ENCODE measurements at regions not wholly inside any gene's neighbourhood (a gene's known extent, or its start where the extent isn't known, plus 50 kb on each side); places are given as distances from the start of the nearest gene placed in this dataset.

GRCh38 chr6:22418714-22419113 lies 121.9 kb upstream of the PRL start:
- 64 to 67% methylated on average over 1 of the region's 1 CpG for WGBS, 2 donors
- DNase-seq (ENCODE audit: low spot score in 2 of 2) = no peak
- intact Hi-C loops (cut with DNase I; ENCODE audit: low total_unique reads) = no loop called here
- TF ChIP-seq CTCF (IDR thresholded peaks at IDR 0.05) = no peak
- no peak for TF ChIP-seq POLR2A (IDR thresholded peaks at IDR 0.05)
- H3K4me3 ChIP-seq (ENCODE audit: low read depth, poor library complexity, severe bottlenecking) = no peak overlapping the region

GRCh38 chr6:22421198-22421597 lies 124.4 kb upstream of the PRL start:
- no peak overlapping the region for H3K4me3 ChIP-seq (ENCODE audit: low read depth, poor library complexity, severe bottlenecking)
- no peak for DNase-seq (ENCODE audit: low spot score in 2 of 2)
- no peak for TF ChIP-seq POLR2A (IDR thresholded peaks at IDR 0.05)
- no peak for TF ChIP-seq CTCF (IDR thresholded peaks at IDR 0.05)
- WGBS, 2 donors = 58 to 63% methylated on average over 2 of the region's 2 CpGs
- intact Hi-C loops (cut with DNase I; ENCODE audit: low total_unique reads) = no loop called here

- DNase-seq (ENCODE audit: low spot score in 2 of 2) = no peak
- no peak overlapping the region for H3K4me3 ChIP-seq (ENCODE audit: low read depth, poor library complexity, severe bottlenecking)
- intact Hi-C loops (cut with DNase I; ENCODE audit: low total_unique reads) = no loop called here
- 69 to 73% methylated on average over 2 of the region's 2 CpGs for WGBS, 2 donors
- TF ChIP-seq POLR2A (IDR thresholded peaks at IDR 0.05) = no peak
- no peak for TF ChIP-seq CTCF (IDR thresholded peaks at IDR 0.05)
Observed at GRCh38 chr6:22424196-22424595, 127.4 kb upstream of the PRL start.

GRCh38 chr6:22432060-22432459 lies 135.2 kb upstream of the PRL start:
- no peak overlapping the region for H3K4me3 ChIP-seq (ENCODE audit: low read depth, poor library complexity, severe bottlenecking)
- TF ChIP-seq CTCF (IDR thresholded peaks at IDR 0.05) (no peak), POLR2A (IDR thresholded peaks at IDR 0.05) (no peak)
- no peak for DNase-seq (ENCODE audit: low spot score in 2 of 2)
- WGBS, 2 donors = 93 to 98% methylated on average over 2 of the region's 2 CpGs
- intact Hi-C loops (cut with DNase I; ENCODE audit: low total_unique reads) = no loop called here

GRCh38 chr6:22433745-22434144 lies 135.6 kb upstream of the HDGFL1 start:
- DNase-seq (ENCODE audit: low spot score in 2 of 2) = no peak
- no peak overlapping the region for H3K4me3 ChIP-seq (ENCODE audit: low read depth, poor library complexity, severe bottlenecking)
- TF ChIP-seq POLR2A (IDR thresholded peaks at IDR 0.05) (no peak), CTCF (IDR thresholded peaks at IDR 0.05) (no peak)
- intact Hi-C loops (cut with DNase I; ENCODE audit: low total_unique reads) = no loop called here
- WGBS, 2 donors = 74 to 75% methylated on average over 6 of the region's 6 CpGs

- 74 to 94% methylated on average over 4 of the region's 4 CpGs for WGBS, 2 donors
- TF ChIP-seq CTCF (IDR thresholded peaks at IDR 0.05) (no peak), POLR2A (IDR thresholded peaks at IDR 0.05) (no peak)
- DNase-seq (ENCODE audit: low spot score in 2 of 2) = no peak
- intact Hi-C loops (cut with DNase I; ENCODE audit: low total_unique reads) = no loop called here
- H3K4me3 ChIP-seq (ENCODE audit: low read depth, poor library complexity, severe bottlenecking) = no peak overlapping the region
Observed at GRCh38 chr6:22435151-22435550, 134.2 kb upstream of the HDGFL1 start.
